HEK293 (cell line): ENCODE measurements at regions not wholly inside any gene's neighbourhood (a gene's known extent, or its start where the extent isn't known, plus 50 kb on each side); places are given as distances from the start of the nearest gene placed in this dataset.

Experiments
- CTCF ChIA-PET: fragments of 350-600 bp; formaldehyde crosslinking; extraction: SDS; loops from one replicate; lab custom pipeline; 2021; ENCODE audit warnings: antibody characterized with exemption; lab: Yijun Ruan, JAX
- POLR2A ChIA-PET: fragments of 300-600 bp; formaldehyde crosslinking; extraction: SDS; loops from one replicate; lab custom pipeline; 2020; ENCODE audit warnings: antibody characterized with exemption, inconsistent platforms; lab: Yijun Ruan, JAX
- H3K27ac ChIP-seq: fragments of 200-500 bp; sonication (Bioruptor generic); 2 replicates; pipeline ENCODE4 v1.5.1; 2014; ENCODE audit warnings: low read depth, low read length, control low read depth, inconsistent platforms; ENCODE audit errors: extremely low read depth
- H3K36me3 ChIP-seq, 2 experiments: fragments of 200-500 bp in 1 of 2; sonication (Bioruptor generic) in 1 of 2; 1 replicate in 1 of 2; 2 replicates in 1 of 2; pipeline ENCODE4 v1.5.1; 2014 to 2017; ENCODE audit warnings: inconsistent platforms in 2 of 2, low read length in 2 of 2; ENCODE audit not compliant: control insufficient read depth in 2 of 2, insufficient read depth in 1 of 2
- H3K4me1 ChIP-seq: fragments of 200-500 bp; sonication (Bioruptor generic); 2 replicates; pipeline ENCODE4 v1.5.1; 2014; ENCODE audit warnings: mild to moderate bottlenecking, low read length, inconsistent platforms; ENCODE audit not compliant: control insufficient read depth, insufficient read depth
- H3K4me3 ChIP-seq: 2 replicates; pipeline ENCODE4 v1.5.1; 2011; ENCODE audit warnings: low read depth, mild to moderate bottlenecking, control low read depth, low read length, moderate library complexity
- H3K9me3 ChIP-seq: fragments of 200-500 bp; sonication (Bioruptor generic); 2 replicates; pipeline ENCODE4 v1.5.1; 2014; ENCODE audit warnings: low read depth, low read length, inconsistent platforms; ENCODE audit not compliant: control insufficient read depth, insufficient read depth
- GLI4 ChIP-seq: fragments of 450-650 bp; formaldehyde crosslinking; IDR thresholded peaks from 2 replicates; pipeline ENCODE4 v1.5.1; 2016; ENCODE audit warnings: missing biosample characterization, missing genetic modification characterization
- PRDM10 ChIP-seq: fragments of 450-650 bp; formaldehyde crosslinking; IDR thresholded peaks from 2 replicates; pipeline ENCODE4 v1.5.1; 2016; ENCODE audit warnings: missing biosample characterization, missing genetic modification characterization
- SP3 ChIP-seq: fragments of 450-650 bp; formaldehyde crosslinking; IDR thresholded peaks from 2 replicates; pipeline ENCODE4 v1.5.1; 2016; ENCODE audit warnings: missing biosample characterization, missing genetic modification characterization
- ZBTB1 ChIP-seq: fragments of 450-650 bp; formaldehyde crosslinking; IDR thresholded peaks from 2 replicates; pipeline ENCODE4 v1.5.1; 2016; ENCODE audit warnings: missing biosample characterization, missing genetic modification characterization
- ZNF138 ChIP-seq: fragments of 450-650 bp; formaldehyde crosslinking; IDR thresholded peaks from 2 replicates; pipeline ENCODE4 v1.5.1; 2016; ENCODE audit warnings: missing biosample characterization, missing genetic modification characterization, borderline replicate concordance
- ZNF174 ChIP-seq: fragments of 450-650 bp; formaldehyde crosslinking; IDR thresholded peaks from 2 replicates; pipeline ENCODE4 v1.5.0; 2017; ENCODE audit warnings: missing biosample characterization, mild to moderate bottlenecking, missing genetic modification characterization
- ZNF221 ChIP-seq: fragments of 450-650 bp; formaldehyde crosslinking; IDR thresholded peaks from 2 replicates; pipeline ENCODE4 v1.5.1; 2017; ENCODE audit warnings: missing biosample characterization, missing genetic modification characterization, borderline replicate concordance
- ZNF416 ChIP-seq: fragments of 450-650 bp; formaldehyde crosslinking; IDR thresholded peaks from 2 replicates; pipeline ENCODE4 v1.5.1; 2016; ENCODE audit warnings: missing biosample characterization, missing genetic modification characterization
- ZNF433 ChIP-seq: fragments of 450-650 bp; formaldehyde crosslinking; IDR thresholded peaks from 2 replicates; pipeline ENCODE4 v1.5.1; 2016; ENCODE audit warnings: missing biosample characterization, missing genetic modification characterization, low read depth
- ZNF473 ChIP-seq: fragments of 450-650 bp; formaldehyde crosslinking; IDR thresholded peaks from 2 replicates; pipeline ENCODE4 v1.5.1; 2017; ENCODE audit warnings: missing biosample characterization, missing genetic modification characterization
- ZNF558 ChIP-seq: fragments of 450-650 bp; formaldehyde crosslinking; IDR thresholded peaks from 2 replicates; pipeline ENCODE4 v1.5.1; 2016; ENCODE audit warnings: missing biosample characterization, missing genetic modification characterization
- ZNF610 ChIP-seq: fragments of 450-650 bp; formaldehyde crosslinking; IDR thresholded peaks from 2 replicates; pipeline ENCODE4 v1.5.1; 2016; ENCODE audit warnings: missing biosample characterization, missing genetic modification characterization, borderline replicate concordance
- ZNF626 ChIP-seq: fragments of 450-650 bp; sonication (Bioruptor Pico); formaldehyde crosslinking; IDR thresholded peaks from 2 replicates; pipeline ENCODE4 v1.5.1; 2018; ENCODE audit warnings: missing biosample characterization, missing genetic modification characterization, inconsistent platforms
- ZNF664 ChIP-seq: fragments of 450-650 bp; formaldehyde crosslinking; IDR thresholded peaks from 2 replicates; pipeline ENCODE4 v1.5.1; 2016; ENCODE audit warnings: missing biosample characterization, missing genetic modification characterization
- ZNF670 ChIP-seq: fragments of 450-650 bp; formaldehyde crosslinking; IDR thresholded peaks from 2 replicates; pipeline ENCODE4 v1.5.1; 2016; ENCODE audit warnings: missing biosample characterization, missing genetic modification characterization, low read depth
- ZNF677 ChIP-seq: fragments of 450-650 bp; IDR thresholded peaks from 2 replicates; pipeline ENCODE4 v1.5.0; 2018; ENCODE audit warnings: missing biosample characterization, mild to moderate bottlenecking, missing genetic modification characterization, moderate library complexity
- ZNF747 ChIP-seq: fragments of 450-650 bp; formaldehyde crosslinking; IDR thresholded peaks from 2 replicates; pipeline ENCODE4 v1.5.1; 2016; ENCODE audit warnings: missing biosample characterization, missing genetic modification characterization
- ZNF76 ChIP-seq: fragments of 450-650 bp; formaldehyde crosslinking; IDR thresholded peaks from 2 replicates; pipeline ENCODE4; 2016; ENCODE audit warnings: low read depth, missing biosample characterization, missing genetic modification characterization, borderline replicate concordance
- ZNF792 ChIP-seq: fragments of 450-650 bp; formaldehyde crosslinking; IDR thresholded peaks from 2 replicates; pipeline ENCODE4 v1.5.1; 2016; ENCODE audit warnings: missing biosample characterization, missing genetic modification characterization
- TF ChIP-seq, protein P1 (sequence below): fragments of 450-650 bp; formaldehyde crosslinking; optimal IDR thresholded peaks from 2 replicates; pipeline ENCODE3; 2016; ENCODE audit warnings: missing biosample characterization, mild to moderate bottlenecking, missing genetic modification characterization
- TF ChIP-seq, protein P2 (sequence below): fragments of 450-650 bp; formaldehyde crosslinking; IDR thresholded peaks from 2 replicates; pipeline ENCODE4 v1.5.1; 2017; ENCODE audit warnings: missing biosample characterization, missing genetic modification characterization
- TF ChIP-seq, protein P3 (sequence below): fragments of 450-650 bp; formaldehyde crosslinking; IDR thresholded peaks from 2 replicates; pipeline ENCODE4 v1.5.1; 2016; ENCODE audit warnings: missing biosample characterization, missing genetic modification characterization, low read depth
- TF ChIP-seq, protein P4 (sequence below): fragments of 450-650 bp; formaldehyde crosslinking; IDR thresholded peaks from 2 replicates; pipeline ENCODE4 v1.5.1; 2016; ENCODE audit warnings: missing biosample characterization, missing genetic modification characterization

GRCh38 chr2:200025717-200026116 is 70.3 kb downstream of the MAIP1 start (continued):
- TF ChIP-seq ZNF747 (tag by site-specific recombination), result no peak
- TF ChIP-seq ZNF174, result no peak
- TF ChIP-seq ZNF626 (tag by site-specific recombination), result no peak
- TF ChIP-seq ZNF76 (tag by site-specific recombination), result no peak
- TF ChIP-seq ZNF138 (tag by site-specific recombination), result no peak
- TF ChIP-seq, protein P1, sequence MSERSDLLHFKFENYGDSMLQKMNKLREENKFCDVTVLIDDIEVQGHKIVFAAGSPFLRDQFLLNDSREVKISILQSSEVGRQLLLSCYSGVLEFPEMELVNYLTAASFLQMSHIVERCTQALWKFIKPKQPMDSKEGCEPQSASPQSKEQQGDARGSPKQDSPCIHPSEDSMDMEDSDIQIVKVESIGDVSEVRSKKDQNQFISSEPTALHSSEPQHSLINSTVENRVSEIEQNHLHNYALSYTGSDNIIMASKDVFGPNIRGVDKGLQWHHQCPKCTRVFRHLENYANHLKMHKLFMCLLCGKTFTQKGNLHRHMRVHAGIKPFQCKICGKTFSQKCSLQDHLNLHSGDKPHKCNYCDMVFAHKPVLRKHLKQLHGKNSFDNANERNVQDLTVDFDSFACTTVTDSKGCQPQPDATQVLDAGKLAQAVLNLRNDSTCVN, result no peak
- TF ChIP-seq ZNF433, result no peak
- TF ChIP-seq, protein P2, sequence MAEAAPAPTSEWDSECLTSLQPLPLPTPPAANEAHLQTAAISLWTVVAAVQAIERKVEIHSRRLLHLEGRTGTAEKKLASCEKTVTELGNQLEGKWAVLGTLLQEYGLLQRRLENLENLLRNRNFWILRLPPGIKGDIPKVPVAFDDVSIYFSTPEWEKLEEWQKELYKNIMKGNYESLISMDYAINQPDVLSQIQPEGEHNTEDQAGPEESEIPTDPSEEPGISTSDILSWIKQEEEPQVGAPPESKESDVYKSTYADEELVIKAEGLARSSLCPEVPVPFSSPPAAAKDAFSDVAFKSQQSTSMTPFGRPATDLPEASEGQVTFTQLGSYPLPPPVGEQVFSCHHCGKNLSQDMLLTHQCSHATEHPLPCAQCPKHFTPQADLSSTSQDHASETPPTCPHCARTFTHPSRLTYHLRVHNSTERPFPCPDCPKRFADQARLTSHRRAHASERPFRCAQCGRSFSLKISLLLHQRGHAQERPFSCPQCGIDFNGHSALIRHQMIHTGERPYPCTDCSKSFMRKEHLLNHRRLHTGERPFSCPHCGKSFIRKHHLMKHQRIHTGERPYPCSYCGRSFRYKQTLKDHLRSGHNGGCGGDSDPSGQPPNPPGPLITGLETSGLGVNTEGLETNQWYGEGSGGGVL (tag by site-specific recombination), result no peak

GRCh38 chr2:200026332-200027230 is 71.2 kb downstream of the MAIP1 start:
- Histone ChIP-seq H3K36me3 (no peaks in the 10 kb centered on the region), H3K4me1 (no peaks in the 10 kb centered on the region), H3K4me3 (no peak overlapping the region), H3K9me3 (no peaks in the 10 kb centered on the region), H3K27ac (no peak overlapping the region)
- CTCF ChIA-PET, result interaction anchor here (0.6 kb wide), 1 partner anchor 41 kb away, joined by 3 read pairs; no protein-coding TSS in a partner anchor
- POLR2A ChIA-PET, result no interaction called here
- no peak for TF ChIP-seq ZNF670 (tag by site-specific recombination)
- TF ChIP-seq, protein P3, sequence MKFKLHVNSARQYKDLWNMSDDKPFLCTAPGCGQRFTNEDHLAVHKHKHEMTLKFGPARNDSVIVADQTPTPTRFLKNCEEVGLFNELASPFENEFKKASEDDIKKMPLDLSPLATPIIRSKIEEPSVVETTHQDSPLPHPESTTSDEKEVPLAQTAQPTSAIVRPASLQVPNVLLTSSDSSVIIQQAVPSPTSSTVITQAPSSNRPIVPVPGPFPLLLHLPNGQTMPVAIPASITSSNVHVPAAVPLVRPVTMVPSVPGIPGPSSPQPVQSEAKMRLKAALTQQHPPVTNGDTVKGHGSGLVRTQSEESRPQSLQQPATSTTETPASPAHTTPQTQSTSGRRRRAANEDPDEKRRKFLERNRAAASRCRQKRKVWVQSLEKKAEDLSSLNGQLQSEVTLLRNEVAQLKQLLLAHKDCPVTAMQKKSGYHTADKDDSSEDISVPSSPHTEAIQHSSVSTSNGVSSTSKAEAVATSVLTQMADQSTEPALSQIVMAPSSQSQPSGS (tag by site-specific recombination), result no peak

- CTCF ChIA-PET, result no interaction called here
- no peaks in the 10 kb centered on the region for H3K4me1 ChIP-seq
- no peaks in the 10 kb centered on the region for H3K36me3 ChIP-seq
- POLR2A ChIA-PET, result no interaction called here
- no peaks in the 10 kb centered on the region for H3K9me3 ChIP-seq
- no peak overlapping the region for H3K27ac ChIP-seq
- no peak overlapping the region for H3K4me3 ChIP-seq
- TF ChIP-seq ZNF473 (tag by site-specific recombination) (no peak), ZNF792 (tag by site-specific recombination) (no peak), GLI4 (tag by site-specific recombination) (no peak), ZNF677 (no peak), ZBTB1 (tag by site-specific recombination) (no peak), PRDM10 (no peak), ZNF610 (tag by site-specific recombination) (no peak), ZNF558 (tag by site-specific recombination) (no peak), ZNF664 (tag by site-specific recombination) (no peak), ZNF221 (no peak), SP3 (no peak), ZNF416 (tag by site-specific recombination) (no peak)
- TF ChIP-seq, protein P4, sequence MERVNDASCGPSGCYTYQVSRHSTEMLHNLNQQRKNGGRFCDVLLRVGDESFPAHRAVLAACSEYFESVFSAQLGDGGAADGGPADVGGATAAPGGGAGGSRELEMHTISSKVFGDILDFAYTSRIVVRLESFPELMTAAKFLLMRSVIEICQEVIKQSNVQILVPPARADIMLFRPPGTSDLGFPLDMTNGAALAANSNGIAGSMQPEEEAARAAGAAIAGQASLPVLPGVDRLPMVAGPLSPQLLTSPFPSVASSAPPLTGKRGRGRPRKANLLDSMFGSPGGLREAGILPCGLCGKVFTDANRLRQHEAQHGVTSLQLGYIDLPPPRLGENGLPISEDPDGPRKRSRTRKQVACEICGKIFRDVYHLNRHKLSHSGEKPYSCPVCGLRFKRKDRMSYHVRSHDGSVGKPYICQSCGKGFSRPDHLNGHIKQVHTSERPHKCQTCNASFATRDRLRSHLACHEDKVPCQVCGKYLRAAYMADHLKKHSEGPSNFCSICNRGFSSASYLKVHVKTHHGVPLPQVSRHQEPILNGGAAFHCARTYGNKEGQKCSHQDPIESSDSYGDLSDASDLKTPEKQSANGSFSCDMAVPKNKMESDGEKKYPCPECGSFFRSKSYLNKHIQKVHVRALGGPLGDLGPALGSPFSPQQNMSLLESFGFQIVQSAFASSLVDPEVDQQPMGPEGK (tag by site-specific recombination), result no peak
Observed at GRCh38 chr2:200028998-200029397, 73.6 kb downstream of the MAIP1 start.
